ENCODE measurements at regions not wholly inside any gene's neighbourhood (a gene's known extent, or its start where the extent isn't known, plus 50 kb on each side); places are given as distances from the start of the nearest gene placed in this dataset.

DNA sequence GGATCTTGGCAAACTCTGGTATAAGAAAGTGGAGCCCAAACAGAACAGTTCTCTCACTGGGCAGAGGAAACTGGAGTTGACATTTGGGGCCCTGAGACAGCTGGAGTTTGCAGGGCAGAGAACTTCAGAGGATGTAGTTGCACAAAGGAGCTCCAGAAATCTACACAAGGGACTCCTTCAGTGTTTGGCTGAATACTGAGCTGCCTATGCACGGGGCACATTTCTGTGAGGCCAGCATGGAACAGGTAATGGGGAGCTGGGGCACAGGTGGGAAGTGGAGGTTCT lies 169.3 kb downstream of the ANKRD60 start:
- TF ChIP-seq CTCF (IDR thresholded peaks at IDR 0.05) (no peak), POLR2A (IDR thresholded peaks at IDR 0.05) (no peak)

All from uterus (tissue), 2 donors.